ENCODE measurements at regions not wholly inside any gene's neighbourhood (a gene's known extent, or its start where the extent isn't known, plus 50 kb on each side); places are given as distances from the start of the nearest gene placed in this dataset.
"Not testable (repeated sequence)": the region's sequence is repeated elsewhere in the genome, so short reads cannot be mapped to it uniquely, and the experiment has no call there.

DNA sequence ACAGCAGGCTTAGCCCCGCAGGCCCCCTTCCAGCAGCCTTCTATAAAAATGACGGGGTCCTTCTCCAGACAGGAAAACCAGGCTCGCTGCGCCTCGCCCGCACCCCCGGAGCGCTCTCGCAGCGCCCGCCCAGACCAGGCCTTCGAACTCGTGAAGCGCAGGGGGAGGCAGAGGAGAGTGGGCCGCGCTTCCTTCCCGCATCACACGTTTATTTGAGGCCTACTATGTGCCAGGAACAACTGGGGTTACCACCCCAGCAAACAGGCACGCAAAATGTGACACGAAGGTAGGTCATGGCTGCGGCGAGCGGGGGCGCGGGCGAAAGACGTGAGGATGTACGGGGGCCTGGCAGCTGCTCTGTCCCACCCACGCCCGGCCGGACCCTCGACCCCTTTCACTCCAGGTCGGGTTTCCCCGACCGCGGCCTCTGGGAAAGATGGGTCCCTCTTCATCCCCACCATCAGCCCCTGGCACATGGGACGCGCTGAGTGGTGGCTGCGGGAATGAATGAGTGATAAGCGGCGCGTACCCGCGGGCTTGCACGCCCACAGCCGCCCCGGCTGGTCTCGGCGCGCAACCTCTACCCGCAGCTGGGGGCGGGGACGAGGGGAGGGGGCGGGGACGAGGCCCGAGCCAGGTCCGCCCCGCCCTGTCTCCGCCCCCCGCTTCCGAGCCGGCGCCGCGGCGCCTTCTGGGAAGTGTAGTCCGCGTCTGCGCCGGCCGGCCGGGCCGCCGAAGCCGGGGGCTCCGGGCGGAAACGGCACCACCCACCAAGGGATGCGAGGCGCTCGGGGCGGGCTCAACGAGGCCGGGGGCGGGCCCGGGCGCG, 59.1 kb downstream of the ZNF467 start:
- DNase-seq (ENCODE audit: low read depth, low spot score): peak; percentile 69

DNA sequence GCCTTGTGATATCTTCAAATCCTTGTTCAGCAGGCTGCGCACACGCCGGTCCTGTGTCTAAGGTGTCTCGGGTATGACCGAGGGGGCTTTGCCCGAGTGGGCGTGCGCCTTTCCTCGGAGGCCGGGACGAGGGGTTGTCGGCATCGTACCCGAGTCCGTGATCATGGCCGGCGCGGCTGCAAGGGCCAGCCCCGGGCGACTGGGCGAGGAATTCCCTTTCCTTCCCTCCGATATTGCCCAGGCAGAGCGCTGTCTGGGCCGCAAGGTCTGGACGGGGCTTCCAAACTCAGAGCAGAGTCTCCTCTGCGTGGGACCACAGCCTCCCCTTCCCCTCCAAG, 59.7 kb downstream of the ZNF467 start:
- no peak for DNase-seq (ENCODE audit: low read depth, low spot score)

- no peak for DNase-seq (ENCODE audit: low read depth, low spot score)
Observed at GRCh38 chr7:149713061-149713730, 60.2 kb downstream of the ZNF467 start.

DNA sequence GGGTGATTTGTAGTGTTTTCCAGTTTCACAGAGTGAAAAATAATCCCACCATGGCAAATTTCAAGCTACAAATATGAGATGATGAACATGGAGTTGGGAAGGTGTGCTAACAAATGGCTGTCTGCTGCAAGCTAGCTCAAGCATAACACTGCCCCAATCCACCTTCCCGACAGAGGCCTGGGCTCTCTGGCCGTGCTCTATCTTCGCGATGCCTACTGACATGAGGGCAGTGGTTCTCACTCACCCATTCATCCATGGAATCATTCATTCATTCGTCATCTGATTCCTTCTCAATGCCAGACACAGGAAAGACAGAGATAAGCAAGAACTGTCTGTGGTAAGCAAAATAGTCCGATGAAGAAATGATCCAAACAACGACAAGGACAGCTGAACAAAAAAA, 65.4 kb downstream of the ZNF467 start:
- no peak for DNase-seq (ENCODE audit: low read depth, low spot score)

DNA sequence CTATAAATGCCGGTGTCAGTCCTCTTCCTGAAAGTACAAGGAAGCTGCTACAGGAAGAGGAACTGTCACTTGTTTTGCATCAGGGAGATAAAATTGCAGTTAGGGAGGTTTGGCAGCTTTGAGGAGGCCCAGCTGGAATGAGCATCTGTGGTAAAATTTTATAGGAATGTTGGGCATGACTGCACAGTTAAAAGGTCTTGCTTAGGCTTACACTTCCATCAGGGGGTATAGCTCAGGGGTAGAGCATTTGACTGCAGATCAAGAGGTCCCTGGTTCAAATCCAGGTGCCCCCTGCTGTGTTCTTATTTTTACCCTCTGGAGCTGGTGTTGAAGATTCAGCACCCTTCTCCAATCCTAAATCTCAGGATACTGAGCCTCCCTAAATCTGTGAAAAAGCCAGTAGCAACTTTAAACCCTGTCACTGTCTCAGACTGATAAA, 65.9 kb downstream of the ZNF467 start:
- DNase-seq (ENCODE audit: low read depth, low spot score): no peak

GRCh38 chr7:149706398-149706797, 67.0 kb downstream of the ZNF467 start:
- no peak for DNase-seq (ENCODE audit: low read depth, low spot score)

DNA sequence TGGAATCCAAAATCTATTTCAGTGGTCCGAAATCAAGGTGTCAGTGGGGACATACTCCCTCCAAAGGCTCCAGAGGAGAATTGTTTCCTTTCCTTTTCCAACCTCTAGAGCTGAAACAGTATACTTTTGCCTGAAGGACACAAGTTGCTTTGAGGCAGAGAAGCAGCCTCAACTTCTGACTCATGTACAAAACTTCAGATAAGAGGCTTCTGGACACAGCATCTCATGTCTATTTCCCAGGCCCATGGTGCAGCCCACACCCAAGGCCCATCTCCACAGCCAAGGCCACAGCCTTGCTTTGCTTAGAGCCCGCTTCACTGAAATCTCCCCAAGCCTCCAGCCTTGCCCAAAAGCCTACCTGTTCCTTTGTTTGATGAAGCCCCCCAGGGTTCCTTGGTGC, 68.9 kb downstream of the ZNF467 start:
- no peak for DNase-seq (ENCODE audit: low read depth, low spot score)

DNA sequence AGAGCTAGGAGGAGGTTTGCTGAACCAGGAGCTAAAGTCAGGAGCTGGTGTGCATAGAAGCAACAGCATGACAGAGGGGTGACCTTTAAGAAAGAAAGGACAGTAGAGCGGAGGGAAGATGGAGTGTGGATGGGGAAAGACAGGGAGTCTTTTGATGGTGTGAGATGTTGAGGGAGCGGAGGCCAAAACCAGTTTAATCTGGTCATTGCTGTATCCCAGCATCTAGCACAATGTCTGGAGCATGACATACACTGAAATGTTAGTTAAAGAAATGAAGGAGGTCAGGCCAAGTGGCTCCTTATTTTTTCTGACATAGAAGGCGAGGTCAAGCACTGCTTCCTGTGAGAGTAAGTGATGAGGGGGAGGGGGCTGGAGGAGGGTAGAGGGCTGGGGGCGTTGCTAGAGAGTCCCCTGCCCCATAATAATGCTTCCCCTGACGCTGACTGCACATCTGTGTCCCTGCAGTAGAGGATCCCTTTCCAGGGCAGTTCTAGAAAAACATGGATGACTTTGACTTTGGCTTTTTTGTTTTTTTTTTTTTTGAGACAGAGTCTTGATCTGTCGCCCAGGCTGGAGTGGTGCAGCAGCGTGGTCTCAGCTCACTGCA, 70.2 kb downstream of the ZNF467 start:
- no peak for DNase-seq (ENCODE audit: low read depth, low spot score)

DNA sequence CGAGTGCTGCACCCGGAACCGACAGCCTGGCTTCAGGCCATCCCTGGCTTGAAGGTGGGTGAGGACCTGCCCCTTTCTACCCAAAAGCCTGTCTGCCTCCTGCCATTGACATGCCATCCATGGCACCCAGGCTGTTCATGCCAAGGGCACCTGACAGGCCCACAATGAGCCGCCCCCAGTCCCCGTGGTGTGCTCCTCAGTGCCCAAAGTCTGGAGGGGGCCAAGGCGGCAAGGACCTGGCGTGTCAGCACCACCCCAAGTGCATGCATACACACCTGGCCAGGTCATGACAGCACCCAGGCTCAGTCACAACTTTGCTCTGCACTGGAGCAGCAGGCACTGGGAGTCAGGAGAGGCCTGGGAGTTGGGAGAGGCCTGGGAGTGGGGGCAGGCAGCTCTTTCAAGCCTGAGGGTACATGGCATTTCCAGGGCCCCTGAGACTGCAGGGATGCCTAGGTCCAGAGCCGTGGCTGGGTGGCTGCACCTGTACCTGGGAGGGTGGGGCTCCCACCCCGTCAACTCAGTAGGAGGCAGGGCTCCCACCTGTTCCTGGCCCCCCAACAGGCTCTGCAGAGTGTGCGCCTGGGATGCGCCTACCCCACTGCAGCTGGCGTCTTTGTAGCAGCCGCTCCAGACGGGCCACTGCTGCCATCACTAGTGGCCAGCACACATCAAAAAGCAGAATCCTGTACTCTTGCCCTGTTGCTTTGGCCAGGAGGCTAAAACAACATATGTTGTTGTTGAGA, 71.7 kb downstream of the ZNF467 start:
- no peak for DNase-seq (ENCODE audit: low read depth, low spot score)

DNA sequence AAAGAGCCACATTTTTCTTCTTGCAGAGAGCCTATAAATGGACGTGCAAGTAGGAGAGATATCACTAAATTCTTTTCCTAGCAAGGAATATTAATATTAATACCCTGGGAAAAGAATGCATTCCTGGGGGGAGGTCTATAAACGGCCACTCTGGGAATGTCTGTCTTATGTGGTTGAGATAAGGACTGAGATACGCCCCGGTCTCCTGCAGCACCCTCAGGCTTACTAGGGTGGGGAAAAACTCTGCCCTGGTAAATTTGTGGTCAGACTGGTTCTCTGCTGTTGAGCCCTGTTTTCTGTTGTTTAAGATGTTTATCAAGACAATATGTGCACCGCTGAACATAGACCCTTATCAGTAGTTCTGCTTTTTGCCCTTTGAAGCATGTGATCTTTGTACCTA, 75.6 kb downstream of the ZNF467 start:
- not testable (repeated sequence) for DNase-seq (ENCODE audit: low read depth, low spot score)

DNA sequence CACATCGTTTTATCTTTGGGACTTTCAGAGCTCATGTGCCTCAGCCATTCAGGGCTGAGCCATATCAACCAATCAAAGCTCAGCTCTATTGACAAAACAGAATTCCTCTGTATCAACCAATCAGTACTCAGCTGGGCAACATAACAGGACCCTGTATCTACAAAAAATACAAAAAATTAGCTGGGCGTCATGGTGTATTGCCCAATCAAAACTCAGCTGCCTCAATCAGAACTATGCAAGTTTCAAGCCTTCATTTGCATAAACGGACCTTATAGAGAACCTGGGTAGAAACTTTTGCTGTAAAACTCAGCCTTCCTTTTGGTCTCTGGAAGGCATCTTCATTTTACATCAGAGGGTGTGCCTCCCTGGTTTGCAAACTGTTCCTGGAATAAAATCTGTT, 77.1 kb downstream of the ZNF467 start:
- DNase-seq (ENCODE audit: low read depth, low spot score): no peak

- DNase-seq (ENCODE audit: low read depth, low spot score): no peak
Observed at GRCh38 chr7:149692557-149692982, 80.8 kb downstream of the ZNF467 start.

DNA sequence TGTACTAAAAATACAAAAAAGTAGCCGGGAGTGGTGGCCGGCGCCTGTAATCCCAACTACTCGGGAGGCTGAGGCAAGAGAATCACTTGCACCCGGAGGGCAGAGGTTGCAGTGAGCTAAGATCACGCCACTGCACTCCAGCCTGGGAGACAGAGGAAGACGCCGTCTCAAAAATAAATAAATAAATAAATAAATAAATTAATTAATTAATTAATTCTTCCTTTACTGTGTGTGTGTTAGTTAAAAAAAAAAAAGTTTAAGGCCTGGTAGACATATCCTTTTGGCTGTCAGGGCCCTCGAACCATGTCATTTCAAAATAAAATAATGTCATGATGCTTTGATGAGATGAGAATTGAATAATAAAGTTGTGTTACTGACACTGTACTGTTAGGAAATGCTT, 81.3 kb downstream of the ZNF467 start:
- no peak for DNase-seq (ENCODE audit: low read depth, low spot score)

GRCh38 chr7:149690688-149691446, 82.5 kb downstream of the ZNF467 start:
- DNase-seq (ENCODE audit: low read depth, low spot score): no peak

- DNase-seq (ENCODE audit: low read depth, low spot score): no peak
Observed at GRCh38 chr7:149689291-149689721, 84.1 kb downstream of the ZNF467 start.

DNA sequence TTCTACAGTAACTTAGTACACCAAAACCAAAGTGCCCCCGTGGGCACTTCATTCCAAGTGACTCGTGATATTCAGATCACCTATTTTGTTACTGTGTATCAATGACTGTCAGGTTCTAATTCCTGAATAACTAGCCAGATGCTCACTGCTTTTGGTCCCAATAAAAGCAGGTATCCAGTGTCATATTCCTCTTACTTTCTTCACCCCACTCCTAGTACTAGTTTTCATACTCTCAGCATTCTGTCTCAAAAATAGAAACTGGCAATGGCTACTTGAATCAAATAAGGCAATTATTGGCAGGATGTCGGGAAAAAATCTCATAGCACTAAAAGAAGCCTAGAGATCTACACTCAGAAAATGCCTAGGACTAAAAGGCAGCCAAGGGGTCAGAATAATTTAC, 84.6 kb downstream of the ZNF467 start:
- DNase-seq (ENCODE audit: low read depth, low spot score): no peak

DNA sequence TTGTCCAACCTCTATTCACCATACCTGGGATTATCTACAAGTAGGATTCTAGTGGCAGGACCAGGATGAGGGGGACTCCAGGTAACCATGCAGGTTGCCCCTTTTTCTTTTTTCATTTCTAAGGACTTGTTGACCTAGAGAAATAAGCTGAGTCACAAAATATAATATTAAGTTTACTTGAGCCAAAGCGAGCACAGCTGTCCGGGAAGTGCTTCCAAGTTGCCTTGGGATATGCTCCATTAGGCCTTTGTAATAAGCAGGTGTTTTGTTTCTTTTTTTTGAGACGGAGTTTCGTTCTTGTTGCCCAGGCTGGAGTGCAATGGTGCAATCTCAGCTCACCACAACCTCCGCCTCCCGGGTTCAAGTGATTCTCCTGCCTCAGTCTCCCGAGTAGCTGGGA, 85.6 kb downstream of the ZNF467 start:
- not testable (repeated sequence) for DNase-seq (ENCODE audit: low read depth, low spot score)

- no peak for DNase-seq (ENCODE audit: low read depth, low spot score)
Observed at GRCh38 chr7:149686449-149686848, 86.9 kb downstream of the ZNF467 start.

DNA sequence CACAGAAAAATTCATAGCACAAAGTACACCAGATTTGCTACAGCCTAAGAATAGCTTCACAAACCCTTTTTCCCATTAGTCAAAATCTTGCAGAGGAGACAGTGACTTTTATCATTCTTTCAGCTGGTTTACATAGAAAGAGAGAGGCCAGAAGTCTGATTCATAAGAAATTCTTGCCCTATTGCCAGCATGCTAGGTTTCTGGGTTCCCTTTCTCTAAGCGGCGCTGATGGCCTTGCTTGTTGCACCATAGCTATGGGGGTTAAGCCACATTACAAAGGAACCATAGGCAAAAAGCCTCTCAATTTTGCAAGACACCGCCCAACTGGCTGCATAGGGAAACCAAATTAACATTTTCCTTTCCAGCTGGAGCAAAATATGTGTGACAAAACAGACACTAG, 87.4 kb downstream of the ZNF467 start:
- DNase-seq (ENCODE audit: low read depth, low spot score): no peak

DNA sequence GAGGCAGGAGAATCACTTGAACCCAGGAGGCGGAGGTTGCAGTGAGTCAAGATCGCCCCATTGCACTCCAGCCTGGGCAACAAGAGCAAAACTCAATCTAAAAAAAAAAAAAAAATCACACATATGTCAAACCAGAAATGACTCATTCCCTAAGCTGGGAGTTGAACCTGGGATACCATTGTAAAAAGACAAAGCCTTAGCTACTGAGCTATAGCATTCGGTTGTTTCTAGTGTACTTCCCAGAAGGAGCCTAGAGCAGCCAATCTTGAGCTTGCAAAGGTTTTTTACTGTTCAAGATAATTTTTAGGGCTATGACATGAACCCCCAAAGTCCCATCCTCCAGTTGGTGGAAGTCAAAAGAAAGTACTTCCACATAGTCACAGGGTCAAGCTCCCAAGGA, 87.9 kb downstream of the ZNF467 start:
- DNase-seq (ENCODE audit: low read depth, low spot score): no peak

DNA sequence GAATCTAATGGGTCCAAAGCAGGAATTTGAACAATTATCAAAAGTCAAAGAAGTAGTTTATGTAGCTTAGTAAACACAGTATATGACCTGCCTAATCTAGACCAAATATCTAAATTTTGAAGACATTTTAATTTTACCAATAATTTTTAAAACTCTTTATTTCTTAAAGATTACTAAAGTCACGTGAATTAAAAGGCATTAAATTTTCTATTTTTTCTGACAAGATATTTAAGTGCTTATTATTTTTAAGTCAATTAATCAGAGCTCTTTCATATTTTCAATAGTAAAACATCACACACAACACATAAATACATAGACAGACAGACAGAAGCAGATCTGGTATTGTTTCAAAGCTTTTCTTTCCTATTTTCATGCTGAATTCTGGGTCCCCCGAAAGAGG, 89.5 kb downstream of the ZNF467 start:
- no peak for DNase-seq (ENCODE audit: low read depth, low spot score)

All from smooth muscle cell of the brain vasculature (primary cell).